K562 (cell line): ENCODE measurements at regions not wholly inside any gene's neighbourhood (a gene's known extent, or its start where the extent isn't known, plus 50 kb on each side); places are given as distances from the start of the nearest gene placed in this dataset.

Experiments
- ATAC-seq: fragments of 200-7000 bp; cut with Tn5 transposase; 3 replicates; pipeline ENCODE4 v1.9.1; 2020; ENCODE audit warnings: moderate library complexity
- BruUV-seq: library from RNA; stranded (reverse); fragments of 400-500 nt; replicated peaks from 2 replicates; lab custom pipeline; 2021; lab: Mats Ljungman, UMichigan
- CTCF ChIA-PET: fragments of 300-600 bp; formaldehyde crosslinking; extraction: SDS; loops from one replicate; lab custom pipeline; 2021; ENCODE audit warnings: low intra/inter-chr PET ratio; lab: Yijun Ruan, JAX
- POLR2A ChIA-PET: fragments of 300-600, 350-650 bp; sonication (Branson Sonifier 250); formaldehyde crosslinking; extraction: SDS; loops from one replicate; lab custom pipeline; 2021; ENCODE audit warnings: antibody characterized with exemption, inconsistent platforms; lab: Yijun Ruan, JAX
- DNase-seq, 4 experiments: peaks; one replicate each; pipeline versions ENCODE4 v3.0.0 to v3.0.0-alpha.2; 2011 to 2018; ENCODE audit warnings: low spot score in 3 of 4, mixed read lengths in 3 of 4; ENCODE audit errors: extremely low read depth in 1 of 4
- FAIRE-seq: peaks from 2 replicates; lab custom pipeline; 2011; peaks lifted over from hg19 to GRCh38; lab: Jason Lieb, UNC
- H2AFZ ChIP-seq: 2 replicates; pipeline ENCODE4 v1.6.0; 2011; ENCODE audit warnings: low read depth, low read length, control low read depth, inconsistent platforms
- H3K27ac ChIP-seq: fragments of 200-600 bp; 3 replicates; pipeline ENCODE4 v1.8.0; 2011; ENCODE audit warnings: low read depth, mild to moderate bottlenecking, control low read depth, inconsistent platforms, low read length, moderate library complexity, mixed read lengths; ENCODE audit errors: extremely low read depth
- H3K27me3 ChIP-seq, 2 experiments: fragments of 300-600 bp in 1 of 2; 2 replicates in 1 of 2; 3 replicates in 1 of 2; pipeline versions ENCODE4 v1.6.0 to v1.8.0; 2011; ENCODE audit warnings: inconsistent platforms in 2 of 2, low read length in 2 of 2, mild to moderate bottlenecking in 1 of 2, mixed read lengths in 1 of 2, moderate library complexity in 1 of 2; ENCODE audit not compliant: control insufficient read depth in 2 of 2, insufficient read depth in 2 of 2
- H3K36me3 ChIP-seq: fragments of 300-600 bp; 3 replicates; pipeline ENCODE4 v1.8.0; 2011; ENCODE audit warnings: mild to moderate bottlenecking, low read length, inconsistent platforms; ENCODE audit not compliant: control insufficient read depth, insufficient read depth
- H3K4me1 ChIP-seq, 2 experiments: fragments of 200-600 bp in 1 of 2; replicated peaks in 1 of 2; 2 replicates in 1 of 2; 3 replicates in 1 of 2; pipeline versions ENCODE4 v1.5.1 to v1.8.0; 2011; ENCODE audit warnings: inconsistent platforms in 2 of 2, low read length in 2 of 2, mild to moderate bottlenecking in 1 of 2, mixed read lengths in 1 of 2, moderate library complexity in 1 of 2; ENCODE audit not compliant: control insufficient read depth in 2 of 2, insufficient read depth in 2 of 2
- H3K4me2 ChIP-seq: 2 replicates; pipeline ENCODE4 v1.6.1; 2011; ENCODE audit warnings: low read length, control low read depth, inconsistent platforms, mixed read lengths; ENCODE audit not compliant: insufficient read depth
- H3K4me3 ChIP-seq: fragments of 200-600 bp; sonication (generic), shearing (Covaris generic); 2 replicates; pipeline ENCODE4 v1.5.1; 2016; ENCODE audit warnings: control low read depth, inconsistent platforms
- H3K79me2 ChIP-seq: fragments of 200-600 bp; 3 replicates; pipeline ENCODE4 v1.8.0; 2011; ENCODE audit warnings: low read length, inconsistent platforms; ENCODE audit not compliant: control insufficient read depth, insufficient read depth
- H3K9ac ChIP-seq, 2 experiments: 2 replicates each; pipeline versions ENCODE4 v1.6.0 to v1.6.1; 2011; ENCODE audit warnings: low read depth in 2 of 2, low read length in 2 of 2, control low read depth in 1 of 2, inconsistent platforms in 1 of 2, mild to moderate bottlenecking in 1 of 2, mixed read lengths in 1 of 2; ENCODE audit not compliant: insufficient read depth in 1 of 2
- H3K9me1 ChIP-seq: one replicate; pipeline ENCODE4 v1.6.0; 2011; ENCODE audit warnings: inconsistent platforms, mild to moderate bottlenecking, low read length, moderate library complexity; ENCODE audit not compliant: control insufficient read depth, insufficient read depth
- H3K9me3 ChIP-seq: replicated peaks from 2 replicates; pipeline ENCODE4 v1.5.1; 2011; ENCODE audit warnings: low read depth, low read length, inconsistent platforms; ENCODE audit not compliant: control insufficient read depth, insufficient read depth
- H4K20me1 ChIP-seq: replicated peaks from 2 replicates; pipeline ENCODE4 v1.6.1; 2011; ENCODE audit warnings: low read length, inconsistent platforms, mixed read lengths; ENCODE audit not compliant: control insufficient read depth, insufficient read depth
- CBX1 ChIP-seq: sonication (generic); IDR thresholded peaks from 2 replicates; pipeline ENCODE4 v1.6.1; 2016; ENCODE audit warnings: antibody characterized with exemption, low read depth, mild to moderate bottlenecking
- DIDO1 ChIP-seq: fragments of 450-650 bp; IDR thresholded peaks from 2 replicates; pipeline ENCODE4 v1.6.1; 2016; ENCODE audit warnings: low read depth, missing biosample characterization, missing genetic modification characterization
- GABPB1 ChIP-seq: sonication (generic); formaldehyde crosslinking; IDR thresholded peaks from 2 replicates; pipeline ENCODE4 v1.8.0; 2022; ENCODE audit warnings: mild to moderate bottlenecking, missing genetic modification reagents
- KDM5B ChIP-seq: fragments of 200-600 bp; sonication (generic); IDR thresholded peaks from 2 replicates; pipeline ENCODE4 v1.6.1; 2012; ENCODE audit warnings: low read depth, mild to moderate bottlenecking, moderate library complexity, low read length, control low read depth, inconsistent platforms; ENCODE audit not compliant: insufficient replicate concordance
- POLR2G ChIP-seq: fragments of 200-400 bp; formaldehyde crosslinking; IDR thresholded peaks from 2 replicates; pipeline ENCODE4 v1.6.1; 2017; ENCODE audit warnings: low read depth, mild to moderate bottlenecking, antibody characterized with exemption, low read length, moderate library complexity
- TSC22D4 ChIP-seq: fragments of 450-650 bp; IDR thresholded peaks from 2 replicates; pipeline ENCODE4 v1.6.1; 2016; ENCODE audit warnings: missing genetic modification characterization, missing biosample characterization, control low read depth
- YBX1 ChIP-seq: fragments of 450-650 bp; IDR thresholded peaks from 2 replicates; pipeline ENCODE4 v1.7.1; 2016; ENCODE audit warnings: mild to moderate bottlenecking
- ZC3H4 ChIP-seq: sonication (generic); formaldehyde crosslinking; IDR thresholded peaks from 2 replicates; pipeline ENCODE4 v1.9.0; 2021; ENCODE audit warnings: missing genetic modification reagents, borderline replicate concordance
- WGBS: fragments of 100-300 bp; shearing (Covaris generic); methylation state at CpG from one replicate; pipeline ENCODE4 v1.1.6; 2016; ENCODE audit warnings: low coverage, mixed read lengths; ENCODE audit not compliant: insufficient coverage; ENCODE audit errors: missing lambda C conversion rate; 5-methylcytosine and 5-hydroxymethylcytosine counted together
- in situ Hi-C: fragments of 300-500 bp; cut with MboI; formaldehyde crosslinking; loops from 4 replicates; pipeline ENCODE4 v1.15.0; 2018; ENCODE audit warnings: inconsistent platforms, mixed read lengths
- intact Hi-C: fragments of 100-400 bp; cut with micrococcal nuclease; formaldehyde crosslinking; loops from 2 replicates; pipeline ENCODE4 v1.14.2; 2022

DNA sequence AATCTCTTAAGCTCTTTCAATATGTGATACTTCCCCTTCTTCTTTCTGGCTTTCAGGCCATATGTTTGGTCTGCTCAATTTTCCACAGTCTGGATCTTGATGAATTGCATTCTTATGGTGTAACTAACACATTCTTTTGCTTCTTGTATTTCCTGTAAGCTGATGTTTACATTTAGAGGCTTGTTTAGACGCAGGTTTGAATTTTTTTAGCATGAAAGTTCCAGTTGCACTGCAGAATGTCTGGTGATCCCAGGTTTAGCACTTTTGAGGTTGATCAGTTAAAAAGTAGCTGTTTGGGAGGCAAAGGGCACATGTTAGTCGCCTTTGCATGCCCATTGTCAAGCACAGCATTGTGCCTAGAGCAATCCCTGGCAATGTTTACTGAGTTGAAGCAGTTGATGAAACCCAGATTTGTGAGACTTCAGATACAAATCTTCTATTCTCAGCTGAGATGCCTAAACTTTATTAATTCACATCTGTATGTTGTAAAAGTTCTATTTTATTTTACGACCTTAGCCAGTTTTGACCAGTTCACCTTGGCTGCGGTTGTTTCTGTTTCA is 59.6 kb upstream of the SPATA31C2 start:
- DNase-seq (no peak), ATAC-seq (no peak), FAIRE-seq (no peak)
- no peaks in the 10 kb centered on the region; a peak in 1 of 5 replicates for H3K27me3 ChIP-seq
- TF ChIP-seq TSC22D4 (no peak), ZC3H4 (no peak), YBX1 (no peak), DIDO1 (tag) (no peak), GABPB1 (no peak), CBX1 (no peak), POLR2G (no peak), KDM5B (no peak)
- in situ Hi-C loops: no loop called here
- no peaks in the 10 kb centered on the region for H3K9me1 ChIP-seq
- POLR2A ChIA-PET: no interaction called here
- no peaks in the 10 kb centered on the region for H3K9me3 ChIP-seq
- no TSS peak for BruUV-seq
- no peaks in the 10 kb centered on the region for H3K36me3 ChIP-seq
- no peaks in the 10 kb centered on the region for H3K4me1 ChIP-seq
- H2AFZ ChIP-seq: no peak overlapping the region
- CTCF ChIA-PET: no interaction called here
- intact Hi-C loops: no loop called here
- H4K20me1 ChIP-seq: no peaks in the 10 kb centered on the region
- no peak overlapping the region for H3K27ac ChIP-seq
- H3K9ac ChIP-seq: no peak overlapping the region
- no peak overlapping the region for H3K4me2 ChIP-seq
- H3K79me2 ChIP-seq: no peaks in the 10 kb centered on the region
- WGBS: 5% methylated on average over 4 of the region's 4 CpGs
- H3K4me3 ChIP-seq: no peak overlapping the region
